ENCODE measurements at regions not wholly inside any gene's neighbourhood (a gene's known extent, or its start where the extent isn't known, plus 50 kb on each side); places are given as distances from the start of the nearest gene placed in this dataset.

GRCh38 chr22:47624252-47625012 lies 862.0 kb downstream of the TBC1D22A start:
- Mint-ChIP-seq H3K9me3 (ENCODE audit: insufficient read depth) (no peaks in the 10 kb centered on the region), H3K4me3 (no peak overlapping the region), H3K27me3 (no peaks in the 10 kb centered on the region), H3K27ac (no peak overlapping the region), H3K4me1 (no peaks in the 10 kb centered on the region)
- Histone ChIP-seq H3K4me3 (ENCODE audit: control extremely low read depth in 1 of 5, extremely low read depth in 1 of 5, insufficient read depth in 1 of 5, low read depth in 2 of 5, low read length in 4 of 5) (no peak overlapping the region), H3K4me1 (ENCODE audit: control insufficient read depth in 2 of 2, insufficient read depth in 2 of 2, low read length in 2 of 2) (no peaks in the 10 kb centered on the region), H2AFZ (ENCODE audit: insufficient read depth, low read depth, low read length, poor library complexity, severe bottlenecking) (no peak overlapping the region), H3K9me3 (ENCODE audit: control extremely low read depth in 1 of 3, control insufficient read depth in 2 of 3, insufficient read depth in 1 of 3, low read length in 2 of 3) (peaks cover 0 to 21% (median 0%) of the 10 kb centered on the region in 3 donors), H3K36me3 (replicated peaks in 1 of 2; ENCODE audit: control extremely low read depth in 1 of 2, control insufficient read depth in 1 of 2, extremely low read depth in 1 of 2, insufficient read depth in 2 of 2, low read length in 1 of 2) (no peaks in the 10 kb centered on the region), H3K4me2 (replicated peaks; ENCODE audit: low read depth, low read length, poor library complexity, severe bottlenecking) (no peak overlapping the region), H3K27me3 (replicated peaks in 1 of 4; ENCODE audit: control extremely low read depth in 1 of 4, control insufficient read depth in 3 of 4, insufficient read depth in 4 of 4, low read length in 3 of 4) (no peaks in the 10 kb centered on the region), H4K20me1 (ENCODE audit: control insufficient read depth, insufficient read depth, low read length, poor library complexity, severe bottlenecking) (no peaks in the 10 kb centered on the region), H3K27ac (ENCODE audit: low read length in 2 of 2) (no peak overlapping the region), H3K79me2 (ENCODE audit: control insufficient read depth, insufficient read depth, low read length) (no peaks in the 10 kb centered on the region), H3K9ac (ENCODE audit: low read length) (no peak overlapping the region)
- no peak for ATAC-seq (ENCODE audit: low read depth)
- intact Hi-C loops (cut with micrococcal nuclease), result no loop called here
- POLR2A ChIA-PET, result no interaction called here
- CTCF ChIA-PET, result no interaction called here
- WGBS (ENCODE audit: insufficient coverage), result 93% methylated on average over 20 of the region's 22 CpGs
- no peak for TF ChIP-seq CTCF (IDR thresholded peaks at IDR 0.05)
- no peak for TF ChIP-seq EZH2 (IDR thresholded peaks at IDR 0.05; ENCODE audit: borderline replicate concordance, insufficient read depth, low read depth, low read length, poor library complexity, severe bottlenecking)
- DNase-seq, result no peak

- WGBS (ENCODE audit: insufficient coverage), result 86% methylated on average over 15 of the region's 15 CpGs
- DNase-seq, result no peak
- intact Hi-C loops (cut with micrococcal nuclease), result no loop called here
These were observed 861.3 kb downstream of the TBC1D22A start for GRCh38 chr22:47623763-47624148.

More at GRCh38 chr22:47623763-47624148, 861.3 kb downstream of the TBC1D22A start:
- TF ChIP-seq CTCF (IDR thresholded peaks at IDR 0.05) (no peak), EZH2 (IDR thresholded peaks at IDR 0.05; ENCODE audit: borderline replicate concordance, insufficient read depth, low read depth, low read length, poor library complexity, severe bottlenecking) (no peak)
- no peak overlapping the region for H3K4me2 ChIP-seq (replicated peaks; ENCODE audit: low read depth, low read length, poor library complexity, severe bottlenecking)
- H3K4me3 Mint-ChIP-seq, result no peak overlapping the region
- H3K4me1 ChIP-seq (ENCODE audit: control insufficient read depth in 2 of 2, insufficient read depth in 2 of 2, low read length in 2 of 2), result no peaks in the 10 kb centered on the region
- no peaks in the 10 kb centered on the region for H3K27me3 Mint-ChIP-seq
- H3K27ac Mint-ChIP-seq, result no peak overlapping the region
- H3K4me1 Mint-ChIP-seq, result no peaks in the 10 kb centered on the region
- H4K20me1 ChIP-seq (ENCODE audit: control insufficient read depth, insufficient read depth, low read length, poor library complexity, severe bottlenecking), result no peaks in the 10 kb centered on the region
- H3K4me3 ChIP-seq (ENCODE audit: control extremely low read depth in 1 of 5, extremely low read depth in 1 of 5, insufficient read depth in 1 of 5, low read depth in 2 of 5, low read length in 4 of 5), result no peak overlapping the region
- H3K79me2 ChIP-seq (ENCODE audit: control insufficient read depth, insufficient read depth, low read length), result no peaks in the 10 kb centered on the region
- H3K27me3 ChIP-seq (replicated peaks in 1 of 4; ENCODE audit: control extremely low read depth in 1 of 4, control insufficient read depth in 3 of 4, insufficient read depth in 4 of 4, low read length in 3 of 4), result no peaks in the 10 kb centered on the region
- ATAC-seq (ENCODE audit: low read depth), result no peak
- H3K27ac ChIP-seq (ENCODE audit: low read length in 2 of 2), result no peak overlapping the region
- H3K36me3 ChIP-seq (replicated peaks in 1 of 2; ENCODE audit: control extremely low read depth in 1 of 2, control insufficient read depth in 1 of 2, extremely low read depth in 1 of 2, insufficient read depth in 2 of 2, low read length in 1 of 2), result no peaks in the 10 kb centered on the region
- H3K9me3 Mint-ChIP-seq (ENCODE audit: insufficient read depth), result no peaks in the 10 kb centered on the region
- H2AFZ ChIP-seq (ENCODE audit: insufficient read depth, low read depth, low read length, poor library complexity, severe bottlenecking), result no peak overlapping the region
- POLR2A ChIA-PET, result no interaction called here
- CTCF ChIA-PET, result no interaction called here
- no peak overlapping the region for H3K9ac ChIP-seq (ENCODE audit: low read length)
- H3K9me3 ChIP-seq (ENCODE audit: control extremely low read depth in 1 of 3, control insufficient read depth in 2 of 3, insufficient read depth in 1 of 3, low read length in 2 of 3), result peaks cover 0 to 15% (median 0%) of the 10 kb centered on the region in 3 donors
